HCT116 (cell line): ENCODE measurements at regions not wholly inside any gene's neighbourhood (a gene's known extent, or its start where the extent isn't known, plus 50 kb on each side); places are given as distances from the start of the nearest gene placed in this dataset.

Experiments
- ATAC-seq: fragments of 200-7000 bp; cut with Tn5 transposase; 2 replicates; pipeline ENCODE4 v1.9.1; 2020; ENCODE audit warnings: mild to moderate bottlenecking, moderate library complexity
- BruUV-seq: library from RNA; stranded (reverse); fragments of 400-500 nt; replicated peaks from 2 replicates; lab custom pipeline; 2021; lab: Mats Ljungman, UMichigan
- CTCF ChIA-PET: fragments of 300-600 bp; sonication (Branson Sonifier 250); formaldehyde crosslinking; loops from one replicate; lab custom pipeline; 2021; ENCODE audit warnings: antibody characterized with exemption; lab: Charles Lee
- POLR2A ChIA-PET: fragments of 300-600, 350-600 bp; sonication (Branson Sonifier 250); formaldehyde crosslinking; loops from one replicate; lab custom pipeline; 2021; ENCODE audit warnings: antibody characterized with exemption; lab: Charles Lee
- RAD21 ChIA-PET, 2 experiments: fragments of 300-600 bp; sonication (Branson Sonifier 250); formaldehyde crosslinking; loops; one replicate each; lab custom pipeline; 2023; ENCODE audit warnings: low total read pairs in 2 of 2; ENCODE audit not compliant: uncharacterized antibody in 2 of 2, unreplicated experiment in 2 of 2, low non-redundant PET in 1 of 2; lab: Charles Lee
- DNase-seq: peaks from one replicate; pipeline ENCODE4 v3.0.0-alpha.2; 2010; ENCODE audit warnings: low read depth, low spot score
- H2AFZ ChIP-seq: fragments of 200-600 bp; shearing (Covaris generic), sonication (generic); 2 replicates; pipeline ENCODE4 v1.6.1; 2017; ENCODE audit warnings: low read depth, mixed run types, mixed read lengths, antibody characterized with exemption, low read length; ENCODE audit not compliant: poor library complexity, severe bottlenecking
- H3K27ac ChIP-seq: 2 replicates; pipeline ENCODE4 v1.5.1; 2012; ENCODE audit warnings: low read depth, low read length
- H3K27me3 ChIP-seq: fragments of 200-600 bp; sonication (generic); 2 replicates; pipeline ENCODE4 v1.6.1; 2016; ENCODE audit warnings: mixed run types, low read length, mixed read lengths; ENCODE audit not compliant: insufficient read depth
- H3K36me3 ChIP-seq, 2 experiments: fragments of 200-500 bp in 1 of 2; fragments of 200-600 bp in 1 of 2; sonication (Bioruptor generic) in 1 of 2; sonication (generic) in 1 of 2; 2 replicates each; pipeline versions ENCODE4 v1.5.1 to v1.6.1; 2014 to 2016; ENCODE audit warnings: low read length in 2 of 2, inconsistent platforms in 1 of 2, mixed read lengths in 1 of 2, mixed run types in 1 of 2; ENCODE audit not compliant: insufficient read depth in 2 of 2, control insufficient read depth in 1 of 2
- H3K4me1 ChIP-seq, 2 experiments: fragments of 200-600 bp in 1 of 2; sonication (generic) in 1 of 2; 2 replicates each; pipeline versions ENCODE4 v1.5.1 to v1.6.1; 2012 to 2017; ENCODE audit warnings: low read length in 2 of 2, inconsistent platforms in 1 of 2, mild to moderate bottlenecking in 1 of 2, mixed read lengths in 1 of 2, mixed run types in 1 of 2, moderate library complexity in 1 of 2; ENCODE audit not compliant: insufficient read depth in 2 of 2, control insufficient read depth in 1 of 2
- H3K4me2 ChIP-seq: fragments of 200-600 bp; sonication (generic); 2 replicates; pipeline ENCODE4 v1.6.1; 2017; ENCODE audit warnings: mixed run types, low read length, mixed read lengths
- H3K4me3 ChIP-seq, 2 experiments: fragments of 200-600 bp in 1 of 2; sonication (generic) in 1 of 2; replicated peaks in 1 of 2; 2 replicates each; pipeline ENCODE4 v1.5.1; 2011 to 2016; ENCODE audit warnings: low read length in 2 of 2, control low read depth in 1 of 2, low read depth in 1 of 2, mild to moderate bottlenecking in 1 of 2, mixed read lengths in 1 of 2, mixed run types in 1 of 2
- H3K79me2 ChIP-seq: fragments of 200-600 bp; sonication (generic); 2 replicates; pipeline ENCODE4 v1.6.1; 2017; ENCODE audit warnings: mild to moderate bottlenecking, mixed run types, low read length, moderate library complexity, mixed read lengths; ENCODE audit not compliant: insufficient read depth
- H3K9ac ChIP-seq: fragments of 200-600 bp; sonication (generic); 2 replicates; pipeline ENCODE4 v1.6.1; 2016; ENCODE audit warnings: low read length, mixed read lengths
- H3K9me2 ChIP-seq: fragments of 200-600 bp; sonication (generic), shearing (Covaris generic); 2 replicates; pipeline ENCODE4 v1.6.1; 2017; ENCODE audit warnings: mixed run types, mild to moderate bottlenecking, moderate library complexity; ENCODE audit not compliant: insufficient read depth
- H3K9me3 ChIP-seq, 2 experiments: fragments of 200-500 bp in 1 of 2; fragments of 200-600 bp in 1 of 2; sonication (Bioruptor generic) in 1 of 2; sonication (generic) in 1 of 2; 2 replicates each; pipeline ENCODE4 v1.6.1; 2014 to 2017; ENCODE audit warnings: low read length in 2 of 2, mixed read lengths in 2 of 2, inconsistent platforms in 1 of 2, low read depth in 1 of 2, mild to moderate bottlenecking in 1 of 2, mixed run types in 1 of 2, moderate library complexity in 1 of 2; ENCODE audit not compliant: control insufficient read depth in 1 of 2, insufficient read depth in 1 of 2
- H4K20me1 ChIP-seq: fragments of 200-600 bp; sonication (generic), shearing (Covaris generic); 2 replicates; pipeline ENCODE4 v1.6.1; 2017; ENCODE audit warnings: mixed run types, mild to moderate bottlenecking, moderate library complexity; ENCODE audit not compliant: insufficient read depth
- CBX3 ChIP-seq: IDR thresholded peaks from 2 replicates; pipeline ENCODE4 v1.6.1; 2012; ENCODE audit warnings: low read depth
- ELF1 ChIP-seq: IDR thresholded peaks from 2 replicates; pipeline ENCODE4 v1.6.1; 2012; ENCODE audit warnings: low read depth, borderline replicate concordance
- EZH2phosphoT487 ChIP-seq: fragments of 200-600 bp; IDR thresholded peaks from 2 replicates; pipeline ENCODE4 v1.6.1; 2018; ENCODE audit warnings: antibody characterized with exemption, borderline replicate concordance
- JUND ChIP-seq: IDR thresholded peaks from 2 replicates; pipeline ENCODE4 v1.6.1; 2012
- POLR2AphosphoS5 ChIP-seq: IDR thresholded peaks from 2 replicates; pipeline ENCODE4 v1.6.1; 2011; ENCODE audit warnings: mild to moderate bottlenecking, low read depth, low read length, moderate library complexity
- SP1 ChIP-seq: IDR thresholded peaks from 2 replicates; pipeline ENCODE4 v1.6.1; 2012; ENCODE audit warnings: low read depth
- ZBTB33 ChIP-seq: IDR thresholded peaks from 2 replicates; pipeline ENCODE4 v1.6.1; 2011; ENCODE audit warnings: mild to moderate bottlenecking, low read length, moderate library complexity; ENCODE audit not compliant: insufficient replicate concordance; ENCODE audit errors: extremely low read depth
- ZFX ChIP-seq: fragments of 450-650 bp; IDR thresholded peaks from 2 replicates; pipeline ENCODE4 v1.6.1; 2017
- intact Hi-C: fragments of 100-400 bp; cut with micrococcal nuclease; formaldehyde crosslinking; loops from 2 replicates; pipeline ENCODE4 v1.10.0; 2022
- TF ChIP-seq, protein P1 (sequence below): IDR thresholded peaks from 2 replicates; pipeline ENCODE4 v1.6.1; 2012

- H3K4me2 ChIP-seq, result no peak overlapping the region
- H3K4me1 ChIP-seq, result peaks cover 6 to 16% of the 10 kb centered on the region in 2 experiments
- no peak for TF ChIP-seq POLR2AphosphoS5
- no peak for TF ChIP-seq ELF1
- TF ChIP-seq EZH2phosphoT487, result no peak
- TF ChIP-seq ZFX, result no peak
- TF ChIP-seq SP1, result no peak
- no peak for TF ChIP-seq JUND
- no peak for TF ChIP-seq CBX3
- no peaks in the 10 kb centered on the region for H3K79me2 ChIP-seq
- BruUV-seq, result no TSS peak
- DNase-seq (no peak), ATAC-seq (no peak)
- H4K20me1 ChIP-seq, result no peaks in the 10 kb centered on the region
- H3K9me2 ChIP-seq, result no peaks in the 10 kb centered on the region
- H3K4me3 ChIP-seq, result no peak overlapping the region
- intact Hi-C loops, result no loop called here
- H3K27ac ChIP-seq, result no peak overlapping the region
- no peaks in the 10 kb centered on the region for H3K27me3 ChIP-seq
- RAD21 ChIA-PET, result no interaction called here
- CTCF ChIA-PET, result no interaction called here
- H3K36me3 ChIP-seq, result no peaks in the 10 kb centered on the region
- H3K9me3 ChIP-seq, result no peaks in the 10 kb centered on the region
- H3K9ac ChIP-seq, result no peak overlapping the region
- POLR2A ChIA-PET, result no interaction called here
- no peak overlapping the region for H2AFZ ChIP-seq
Measured at GRCh38 chr21:35319684-35320283, 270.7 kb upstream of the RUNX1 start.

DNA sequence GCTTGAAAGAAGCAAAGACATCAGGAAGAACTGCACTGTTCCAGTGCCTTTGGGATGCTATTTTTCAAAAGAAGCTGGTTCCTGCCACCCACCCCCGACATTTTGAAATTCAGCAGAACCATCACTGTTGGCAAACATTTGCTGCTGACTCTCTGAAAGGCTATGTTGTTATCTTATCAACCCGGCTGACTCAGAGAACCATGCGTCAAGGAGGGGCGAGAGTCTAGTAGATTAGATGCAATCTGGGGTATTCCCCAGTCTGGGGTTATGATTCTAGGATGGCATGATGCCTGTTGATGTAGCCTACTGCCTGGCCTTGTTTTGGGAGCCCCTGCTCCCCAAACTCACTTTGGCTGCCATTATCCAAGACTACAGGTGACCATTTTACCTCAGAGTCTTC lies 267.8 kb upstream of the RUNX1 start:
- ATAC-seq (no peak), DNase-seq (no peak)
- ChIA-PET RAD21 (no interaction called here), CTCF (no interaction called here)
- no peaks in the 10 kb centered on the region for H3K36me3 ChIP-seq
- H3K4me3 ChIP-seq, result no peak overlapping the region
- no peaks in the 10 kb centered on the region for H3K27me3 ChIP-seq
- no peak overlapping the region for H3K4me2 ChIP-seq
- no peak overlapping the region for H3K27ac ChIP-seq
- no peak overlapping the region for H2AFZ ChIP-seq
- intact Hi-C loops, result no loop called here
- no peaks in the 10 kb centered on the region for H3K9me2 ChIP-seq
- peaks cover 0 to 7% of the 10 kb centered on the region in 2 experiments; a peak in 1 of 4 replicates for H3K4me1 ChIP-seq
- no peaks in the 10 kb centered on the region for H3K9me3 ChIP-seq
- no peaks in the 10 kb centered on the region for H4K20me1 ChIP-seq
- TF ChIP-seq POLR2AphosphoS5, result no peak
- TF ChIP-seq, protein P1, sequence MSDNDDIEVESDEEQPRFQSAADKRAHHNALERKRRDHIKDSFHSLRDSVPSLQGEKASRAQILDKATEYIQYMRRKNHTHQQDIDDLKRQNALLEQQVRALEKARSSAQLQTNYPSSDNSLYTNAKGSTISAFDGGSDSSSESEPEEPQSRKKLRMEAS, result no peak
- no peak for TF ChIP-seq ZBTB33
- TF ChIP-seq, all 23 proteins: peak for 0
- BruUV-seq, result no TSS peak
- POLR2A ChIA-PET, result no interaction called here
- Histone ChIP-seq H3K79me2 (no peaks in the 10 kb centered on the region), H3K9ac (no peak overlapping the region)
